Stimulated activated CD4-positive, alpha-beta T cell treated with anti-CD3 and anti-CD28 coated beads, Interleukin-2, amount 100 ng/mL, for 48 hours (primary cell): ENCODE measurements at regions not wholly inside any gene's neighbourhood (a gene's known extent, or its start where the extent isn't known, plus 50 kb on each side); places are given as distances from the start of the nearest gene placed in this dataset.

ENCODE experiments used
- DNase-seq, 2 donors: peaks; one replicate each; pipeline ENCODE4 v3.0.0-alpha.2; 2020

DNA sequence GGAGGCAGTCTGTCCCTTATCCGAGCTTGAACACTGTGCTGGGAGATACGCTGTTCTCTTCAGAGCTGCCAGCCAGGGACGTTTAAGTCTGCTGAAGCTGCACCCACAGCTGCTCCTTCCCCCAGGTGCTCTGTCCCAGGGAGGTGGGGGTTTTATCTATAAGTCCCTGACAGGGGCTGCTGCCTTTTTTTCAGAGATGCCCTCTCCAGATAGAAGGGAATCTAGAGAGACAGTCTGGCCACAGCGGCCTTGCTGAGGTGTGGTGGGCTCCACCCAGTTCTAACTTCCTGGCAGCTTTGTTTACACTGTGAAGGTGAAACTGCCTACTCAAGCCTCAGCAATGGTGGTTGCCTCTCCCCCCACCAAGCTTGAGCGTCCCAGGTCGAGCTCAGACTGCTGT is 319.9 kb upstream of the GRM7 start:
- DNase-seq, result no peak

DNA sequence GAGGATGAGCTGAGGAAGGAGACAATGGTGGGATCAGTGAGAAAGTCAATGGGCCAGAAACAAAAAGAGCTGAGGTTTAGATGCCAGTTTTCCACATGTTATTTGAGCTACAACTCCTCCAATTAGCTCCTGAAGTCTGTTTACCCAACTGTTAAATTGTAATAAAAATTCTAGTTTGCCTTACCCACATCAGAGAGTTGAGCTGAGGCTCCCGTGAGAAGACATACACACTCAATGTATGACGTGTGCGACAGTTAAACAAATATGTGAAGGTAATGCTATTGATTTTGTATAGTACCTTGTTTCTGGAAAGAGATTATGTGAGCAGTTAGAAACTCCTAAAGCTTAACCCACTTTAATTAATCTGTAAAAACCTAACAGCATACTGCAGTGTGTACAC is 318.1 kb upstream of the GRM7 start:
- no peak for DNase-seq

DNA sequence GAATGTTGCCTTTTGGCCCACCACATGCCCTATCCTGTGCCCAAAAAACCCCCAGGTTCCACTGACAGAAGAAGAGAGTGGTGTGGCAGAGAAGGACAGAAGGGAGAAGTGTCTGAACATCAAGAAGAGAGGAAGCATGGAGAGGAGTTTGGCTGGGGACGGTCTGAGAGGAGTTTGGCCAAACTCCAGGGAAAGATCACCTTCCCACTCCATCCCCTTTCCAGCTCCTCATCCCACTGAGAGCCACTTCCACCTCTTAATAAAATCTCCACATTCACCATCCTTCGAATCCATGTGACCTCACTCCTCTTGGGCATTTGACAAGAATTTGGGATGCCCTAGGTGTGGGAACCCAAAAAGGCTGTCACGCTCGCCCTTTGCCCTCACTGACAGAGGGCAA is 311.6 kb upstream of the GRM7 start:
- no peak for DNase-seq

DNA sequence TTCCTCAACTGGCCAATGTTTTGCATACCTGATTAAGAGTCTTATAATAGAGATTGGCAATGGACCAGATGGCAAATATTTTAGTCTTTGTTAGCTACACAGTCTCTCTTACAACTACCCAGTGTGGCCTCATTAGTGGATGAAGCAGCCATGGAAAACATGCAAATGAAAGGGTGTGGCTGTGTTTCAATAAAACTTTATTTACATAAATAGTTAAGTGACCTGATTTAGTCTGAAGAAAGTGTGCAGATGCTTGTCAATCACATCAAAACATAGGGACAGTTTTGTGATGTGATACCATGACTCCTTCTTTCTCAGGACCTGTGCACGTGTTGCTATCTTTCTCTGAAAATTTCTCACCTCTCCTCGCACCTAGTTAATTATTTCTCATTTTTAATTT is 309.8 kb upstream of the GRM7 start:
- no peak for DNase-seq

DNA sequence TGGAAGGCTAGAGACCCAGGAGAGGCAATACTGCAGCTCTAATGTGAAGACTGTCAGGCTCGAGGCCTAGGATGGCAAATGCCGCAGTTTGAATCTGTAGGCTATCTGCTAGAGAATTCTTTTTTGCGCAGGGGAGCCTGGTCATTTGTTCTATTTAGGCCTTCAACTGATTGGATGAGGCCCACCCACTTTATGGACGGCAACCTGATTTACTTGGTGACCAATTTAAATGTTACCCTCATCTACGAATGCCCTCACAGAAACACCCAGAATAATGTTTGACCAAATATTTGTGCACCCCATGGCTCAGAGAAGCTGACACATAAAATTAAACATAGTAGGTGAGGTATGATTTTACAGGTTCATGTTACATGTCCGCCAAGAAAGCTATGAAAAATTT is 300.7 kb upstream of the GRM7 start:
- no peak for DNase-seq

DNA sequence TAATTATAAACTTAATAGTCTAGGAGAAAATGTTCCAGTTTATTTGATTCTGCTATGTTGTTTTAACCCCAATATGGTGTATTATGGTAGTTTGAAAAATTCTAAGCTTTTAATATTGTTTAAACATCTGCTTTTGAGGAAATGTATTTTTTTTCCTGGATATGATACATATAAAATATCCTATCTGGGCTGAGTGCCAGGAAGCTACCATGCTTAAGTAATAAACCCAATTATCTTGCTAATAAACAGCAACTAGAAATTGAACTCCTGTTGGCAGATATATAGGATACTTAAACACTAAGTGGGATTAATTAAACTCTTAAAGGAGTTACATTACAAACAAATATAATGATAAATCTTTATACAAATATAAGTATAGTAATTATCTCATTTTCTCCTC is 293.7 kb upstream of the GRM7 start:
- no peak for DNase-seq

DNA sequence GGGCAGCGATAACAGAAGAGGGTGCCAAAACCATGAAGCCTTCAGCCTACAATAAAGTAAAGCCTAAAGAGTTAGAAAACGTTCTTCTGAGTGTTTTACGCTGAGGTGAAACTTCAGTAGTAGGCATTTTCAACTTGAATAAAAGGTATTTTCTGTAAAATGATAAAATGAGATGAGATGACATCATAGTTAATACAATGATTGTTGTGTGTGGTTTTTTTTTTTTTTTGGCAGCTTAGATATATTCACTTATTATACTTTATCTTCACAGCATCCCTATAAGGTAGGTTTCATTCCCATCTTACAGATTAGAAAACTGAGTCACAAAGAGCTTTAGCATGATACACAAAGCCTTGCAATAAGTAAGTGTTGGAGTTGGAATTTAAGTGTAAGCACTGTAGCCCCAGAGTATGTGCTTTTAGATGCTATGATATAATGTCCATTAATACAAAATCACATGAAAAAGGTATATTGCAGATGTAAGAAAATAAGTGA is 291.9 kb upstream of the GRM7 start:
- DNase-seq, result no peak

DNA sequence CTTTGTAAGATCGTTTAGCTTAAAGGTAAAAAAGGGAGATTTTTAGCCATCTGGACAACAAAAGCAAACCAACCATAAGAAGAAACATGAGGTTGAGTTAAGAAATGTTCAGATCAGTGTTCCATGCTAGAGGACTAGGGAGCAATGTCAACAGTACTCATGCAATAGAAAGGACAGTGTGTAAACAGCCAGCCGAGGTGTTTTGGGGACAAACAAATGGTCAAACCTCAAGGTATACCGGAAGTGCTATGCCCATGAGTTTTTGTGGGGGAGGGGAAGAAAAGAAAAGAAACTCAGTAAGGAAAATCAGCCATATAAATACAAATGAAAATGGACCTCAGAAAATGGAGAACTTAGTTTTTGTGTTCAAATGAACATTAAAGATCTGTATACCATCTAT is 289.5 kb upstream of the GRM7 start:
- no peak for DNase-seq

DNA sequence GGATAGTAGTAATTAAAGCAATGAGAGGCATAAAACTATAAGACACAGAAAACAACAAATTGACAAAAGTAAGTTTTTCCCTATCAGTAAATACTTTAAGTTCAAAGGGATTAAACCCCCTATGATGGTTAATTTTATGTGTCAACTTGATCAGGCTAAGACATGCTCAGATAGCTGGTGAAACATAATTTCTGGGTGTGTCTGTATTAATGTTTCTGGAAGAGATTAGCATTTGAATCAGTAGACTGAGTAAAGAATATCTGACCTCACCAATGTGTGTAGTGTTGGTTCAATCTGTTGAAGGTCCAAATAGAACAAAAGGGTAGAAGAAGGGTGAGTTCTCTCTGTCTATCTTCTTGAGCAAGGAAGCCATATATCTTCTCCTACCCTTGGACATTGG is 283.3 kb upstream of the GRM7 start:
- DNase-seq, result no peak

DNA sequence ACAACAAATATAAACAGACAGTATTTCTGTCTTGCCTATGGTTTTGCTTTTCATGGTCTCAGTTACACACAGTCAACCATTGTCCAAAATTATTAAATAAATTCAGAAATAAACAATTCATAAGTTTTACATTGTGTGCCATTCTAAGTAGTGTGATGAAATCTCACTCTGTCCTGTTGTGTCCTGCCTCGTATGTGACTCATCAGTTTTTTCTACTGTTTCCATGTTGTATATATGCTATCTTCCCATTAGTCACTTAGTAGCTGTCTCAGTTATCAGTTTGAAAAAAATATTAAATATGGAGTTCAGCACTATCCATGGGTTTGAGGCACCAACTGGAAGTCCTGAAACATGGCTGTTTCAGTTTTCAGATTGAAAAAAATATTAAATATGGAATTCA is 282.4 kb upstream of the GRM7 start:
- no peak for DNase-seq

DNA sequence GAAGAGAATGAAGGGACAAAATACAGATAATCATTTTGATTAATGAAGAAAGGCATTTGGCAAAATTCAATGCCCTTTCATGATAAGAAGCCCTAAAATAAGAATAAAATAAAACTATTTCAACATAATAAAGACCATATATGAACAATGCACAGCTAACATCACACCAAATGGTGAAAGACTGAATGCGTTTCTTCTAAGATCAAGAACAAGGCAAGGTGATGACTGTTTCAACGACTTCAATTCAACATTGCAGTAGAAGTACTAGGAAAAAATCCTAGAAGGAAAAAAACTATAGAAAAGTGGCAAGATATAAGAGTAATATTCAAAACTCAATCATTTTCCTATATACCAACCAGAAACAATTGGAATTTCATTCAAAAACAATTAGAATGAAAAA is 280.1 kb upstream of the GRM7 start:
- DNase-seq, result no peak

DNA sequence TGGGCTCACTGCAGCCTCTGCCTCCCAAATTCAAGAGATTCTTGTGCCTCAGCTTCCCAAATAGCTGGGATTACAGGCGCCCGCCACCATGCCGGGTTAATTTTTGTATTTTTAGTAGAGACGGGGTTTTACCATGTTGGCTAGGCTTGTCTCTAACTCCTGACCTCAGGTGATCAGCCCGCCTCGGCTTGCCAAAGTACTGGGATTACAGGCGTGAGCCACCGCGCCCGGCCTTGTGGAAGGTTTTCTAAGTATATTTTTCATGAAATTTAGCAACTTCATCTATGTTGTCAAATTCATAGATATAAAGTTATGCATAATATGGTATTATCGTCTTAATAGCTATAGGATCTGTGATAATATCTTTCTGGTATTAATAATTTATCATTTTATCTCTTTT is 275.6 kb upstream of the GRM7 start:
- DNase-seq, result no peak

DNA sequence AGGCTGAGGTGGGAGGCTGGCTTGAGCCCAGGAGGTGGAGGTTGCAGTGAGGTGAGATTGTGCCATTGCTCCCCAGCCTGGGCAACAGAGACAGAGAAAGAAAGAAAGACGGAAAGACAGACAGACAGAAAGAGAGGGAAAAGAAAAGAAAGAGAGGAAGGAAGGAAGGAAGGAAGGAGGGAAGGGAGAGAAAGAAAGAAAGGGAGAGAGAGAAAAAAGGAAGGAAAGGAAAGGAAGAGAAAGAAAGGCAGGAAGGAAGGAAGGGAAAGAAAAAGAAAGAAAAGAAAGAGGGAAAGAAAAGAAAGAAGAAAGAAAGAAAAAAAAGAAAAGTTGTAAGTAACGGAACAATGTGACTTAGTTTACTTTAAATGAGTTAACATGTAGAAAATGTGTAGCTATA is 260.7 kb upstream of the GRM7 start:
- no peak for DNase-seq

DNA sequence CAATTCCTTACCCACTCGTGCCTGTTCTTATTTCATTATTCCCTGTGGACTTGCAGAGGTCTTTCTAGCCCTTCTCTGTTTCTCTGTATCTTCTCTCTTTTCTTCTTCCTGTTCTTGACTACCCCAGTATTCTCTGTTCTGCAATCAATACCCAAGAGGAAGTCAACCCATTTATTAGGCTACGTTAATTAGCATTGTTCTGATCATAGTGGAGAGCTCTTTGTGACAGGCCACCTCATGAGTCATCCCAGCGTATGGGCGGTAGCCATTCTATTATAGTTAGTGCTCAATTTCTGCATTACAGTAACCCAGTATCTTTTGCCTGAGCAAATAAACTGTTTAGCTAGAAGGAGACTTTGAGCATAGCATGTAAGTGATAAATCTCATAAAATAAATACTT is 259.5 kb upstream of the GRM7 start:
- no peak for DNase-seq

DNA sequence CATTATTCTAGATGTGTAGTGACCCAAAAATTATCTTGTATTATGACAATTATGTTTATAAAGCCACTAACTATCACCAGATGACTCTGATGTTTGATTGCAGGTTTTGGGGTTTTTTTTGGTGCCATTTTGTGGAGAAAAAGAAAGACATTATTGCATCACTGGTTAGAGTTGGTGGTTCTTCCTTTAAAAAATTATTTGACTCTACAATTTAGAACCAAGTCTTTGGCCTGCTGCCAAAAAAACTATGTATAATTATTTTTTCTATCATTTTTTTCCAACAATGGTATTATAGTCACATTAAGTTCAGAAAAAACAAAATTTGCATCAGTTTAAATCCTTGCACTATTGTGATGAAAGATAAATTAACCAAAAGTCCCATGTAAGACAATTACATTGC is 258.6 kb upstream of the GRM7 start:
- no peak for DNase-seq

DNA sequence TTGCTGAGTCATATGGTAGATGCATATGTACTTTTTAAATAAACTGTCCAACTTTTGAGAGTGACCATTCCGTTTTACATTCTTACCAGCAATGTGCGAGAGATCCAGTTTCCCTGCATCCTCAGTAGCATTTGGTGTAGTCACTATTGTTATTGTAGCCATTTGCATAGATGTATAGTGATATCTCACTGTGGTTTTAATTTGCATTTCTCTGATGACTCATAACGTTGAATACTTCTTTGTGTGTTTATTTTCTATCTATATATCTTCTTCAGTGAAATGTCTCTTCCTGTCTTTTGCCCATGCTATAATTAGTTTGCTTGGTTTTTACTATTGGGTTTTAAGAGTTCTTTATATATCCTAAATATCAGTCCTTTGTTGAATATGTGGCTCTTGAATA is 255.7 kb upstream of the GRM7 start:
- no peak for DNase-seq

DNA sequence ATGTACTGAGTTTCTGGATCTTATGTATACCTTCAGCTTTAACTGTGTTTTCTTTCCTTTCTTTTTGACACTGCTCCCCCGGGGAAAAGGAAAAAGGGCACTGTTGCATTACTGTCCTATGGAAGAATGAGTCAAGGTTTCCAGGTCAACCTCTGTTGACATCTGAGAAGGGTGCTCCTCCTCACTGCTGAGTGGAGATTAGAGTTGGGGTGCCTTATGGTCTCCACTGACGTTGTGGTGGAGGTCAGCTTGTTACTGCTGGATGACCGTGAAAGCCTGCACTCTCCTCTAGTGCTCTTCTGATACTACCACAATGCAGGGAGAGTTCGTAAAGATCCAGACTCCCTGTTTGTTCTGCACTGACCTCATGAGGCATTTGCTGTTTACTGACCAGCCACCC is 252.1 kb upstream of the GRM7 start:
- no peak for DNase-seq

DNA sequence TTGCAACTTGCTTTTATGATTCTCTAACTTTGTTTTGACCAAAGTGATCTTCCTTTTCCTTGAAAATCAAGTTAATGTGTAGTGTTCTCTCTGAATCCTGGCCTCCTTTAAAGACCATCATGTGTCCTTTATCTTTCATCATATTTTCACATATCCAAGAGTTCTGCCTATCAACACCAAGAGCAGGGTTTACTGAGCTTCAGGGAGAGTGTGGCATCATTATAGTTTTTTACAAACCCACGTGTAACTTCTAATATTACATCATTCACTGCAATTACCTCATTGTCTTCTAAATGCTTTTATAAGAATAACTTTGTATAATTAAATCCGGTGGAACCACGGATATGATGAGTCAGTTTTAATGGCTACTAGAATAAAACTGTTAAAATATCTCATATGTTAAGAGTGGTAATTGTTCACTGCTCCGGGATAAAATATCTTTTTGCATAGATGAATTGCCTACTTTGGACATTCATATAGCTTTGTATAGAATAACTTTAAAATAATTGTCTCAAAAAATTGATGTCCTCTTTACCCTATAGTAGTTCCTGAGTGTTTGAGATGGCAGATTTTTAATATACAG is 248.8 kb upstream of the GRM7 start:
- no peak for DNase-seq

DNA sequence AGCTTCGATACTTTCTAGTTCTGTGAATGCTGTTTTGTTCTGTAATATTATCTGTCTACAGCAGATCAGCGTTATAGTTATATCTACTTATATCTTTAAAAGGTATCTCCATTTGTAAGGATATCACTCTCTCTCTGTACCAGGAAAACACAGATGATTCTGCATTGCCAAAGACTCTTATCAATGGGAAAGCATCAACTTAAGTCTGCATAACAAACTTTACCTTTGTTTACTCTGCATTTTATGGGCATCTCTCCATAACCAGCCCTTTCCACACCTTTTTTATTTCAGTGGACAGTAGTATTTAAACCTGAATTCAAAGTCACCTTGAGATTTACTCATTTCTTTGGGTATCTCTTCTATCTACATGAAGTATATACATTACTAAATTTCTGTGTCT is 238.7 kb upstream of the GRM7 start:
- DNase-seq, result no peak

DNA sequence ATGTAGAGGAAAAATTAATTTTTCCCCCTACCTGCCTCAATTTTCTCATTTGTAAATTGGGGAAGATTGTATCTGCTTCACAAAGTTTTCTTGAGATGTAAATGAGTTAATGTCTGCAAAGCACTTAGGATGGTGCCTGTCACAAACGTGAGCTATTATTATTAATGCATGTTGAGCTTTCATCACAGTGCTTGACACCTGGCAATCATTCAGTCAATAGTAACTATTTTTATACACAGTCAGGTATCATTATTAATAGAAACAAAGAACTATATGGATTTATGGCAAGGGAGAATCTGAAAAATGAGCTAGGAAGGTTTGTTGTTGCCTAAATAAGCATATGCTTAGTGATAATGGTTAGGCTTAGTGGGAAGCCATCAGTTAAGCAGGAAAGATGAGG is 238.2 kb upstream of the GRM7 start:
- no peak for DNase-seq

DNA sequence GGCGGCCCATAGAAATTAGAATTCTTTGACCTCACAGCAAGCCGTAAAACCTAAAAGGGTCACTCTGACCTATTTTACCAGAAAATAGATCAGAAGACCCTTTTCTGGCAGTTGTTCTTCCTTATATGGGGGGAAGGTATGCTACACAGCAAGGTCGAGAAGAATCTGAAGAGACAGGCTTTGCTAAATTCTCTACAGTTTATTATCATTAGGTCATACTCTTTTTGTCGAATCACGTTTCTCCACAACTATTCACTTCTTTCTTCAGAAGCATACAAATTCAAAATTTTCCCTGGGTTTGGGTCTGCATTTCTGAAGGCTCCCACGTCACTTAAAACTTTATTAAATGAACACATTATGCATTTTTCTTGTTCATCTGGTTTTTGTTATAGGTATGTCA is 229.5 kb upstream of the GRM7 start:
- no peak for DNase-seq

DNA sequence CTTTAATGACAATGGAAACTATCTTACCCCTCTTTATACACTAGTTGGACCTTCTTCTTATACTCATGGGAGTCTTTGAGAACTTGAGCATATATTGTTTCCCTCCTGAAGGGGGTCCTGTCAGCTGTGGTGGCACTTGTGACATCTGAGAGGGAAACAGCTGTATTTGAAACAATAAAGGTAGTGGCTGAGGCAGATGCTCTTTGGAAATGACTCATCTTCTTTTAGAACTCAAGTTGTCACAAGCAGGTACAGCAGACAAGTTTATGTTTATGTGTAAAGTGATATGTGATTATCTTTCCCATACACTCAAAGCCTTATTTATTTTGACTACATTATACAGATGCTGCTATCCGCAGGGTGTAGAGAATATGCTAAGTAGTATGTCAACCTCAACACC is 220.0 kb upstream of the GRM7 start:
- DNase-seq, result no peak

DNA sequence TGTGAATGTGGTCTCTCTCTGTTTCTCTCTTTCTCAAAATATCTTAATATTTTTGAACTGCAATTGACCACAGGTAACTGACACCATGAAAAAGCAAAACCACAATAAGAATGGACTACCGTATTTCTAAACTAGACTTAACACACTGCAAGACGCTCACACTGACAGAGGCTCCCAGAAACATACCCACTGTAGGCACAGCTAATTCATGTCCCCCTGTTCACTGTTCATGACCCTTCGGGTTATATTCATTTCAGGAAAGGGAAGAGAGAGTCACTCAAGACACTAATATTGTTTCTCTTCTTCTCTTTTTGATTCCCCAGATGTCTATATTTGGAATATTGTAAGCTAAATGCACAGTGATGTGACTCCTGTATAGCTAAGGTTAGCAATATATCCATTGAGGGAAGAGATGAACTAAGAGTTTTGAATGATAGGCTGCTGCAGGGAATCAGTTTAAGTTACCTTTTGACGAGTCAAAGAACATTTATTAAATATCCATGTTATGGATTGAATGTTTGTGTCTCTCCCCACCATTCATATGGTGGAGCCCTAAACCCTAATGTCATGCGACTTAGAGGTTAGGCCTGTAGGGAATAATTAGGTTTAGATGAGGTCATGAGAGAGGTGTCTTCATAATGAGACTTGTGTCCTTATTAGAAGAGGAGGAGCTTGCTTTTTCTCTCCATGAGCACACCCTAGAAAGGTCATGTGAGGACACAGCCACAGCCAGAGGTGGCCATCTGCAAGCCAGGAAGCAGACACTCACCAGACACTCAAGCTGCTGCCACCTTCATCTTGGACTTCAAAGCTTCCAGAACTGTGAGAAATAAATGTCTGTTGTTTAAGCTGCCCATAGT is 216.6 kb upstream of the GRM7 start:
- no peak for DNase-seq

DNA sequence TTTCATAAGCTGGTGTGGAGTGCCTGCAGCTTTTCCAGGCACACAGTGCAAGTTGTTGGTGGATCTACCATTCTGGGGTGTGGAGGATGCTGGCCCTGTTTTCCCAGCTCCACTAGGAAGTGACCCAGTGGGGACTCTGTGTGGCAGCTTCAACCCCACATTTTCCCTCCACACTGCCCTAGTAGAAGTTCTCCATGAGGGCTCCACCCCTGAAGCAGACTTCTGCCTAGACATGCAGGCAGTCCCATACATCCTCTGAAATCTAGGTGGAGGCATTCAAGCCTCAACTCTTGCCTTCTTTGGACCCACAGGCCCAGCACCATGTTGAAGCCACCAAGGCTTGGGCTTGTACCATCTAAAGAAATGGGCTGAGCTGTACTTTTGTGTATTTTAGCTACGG is 206.2 kb upstream of the GRM7 start:
- DNase-seq, result no peak

DNA sequence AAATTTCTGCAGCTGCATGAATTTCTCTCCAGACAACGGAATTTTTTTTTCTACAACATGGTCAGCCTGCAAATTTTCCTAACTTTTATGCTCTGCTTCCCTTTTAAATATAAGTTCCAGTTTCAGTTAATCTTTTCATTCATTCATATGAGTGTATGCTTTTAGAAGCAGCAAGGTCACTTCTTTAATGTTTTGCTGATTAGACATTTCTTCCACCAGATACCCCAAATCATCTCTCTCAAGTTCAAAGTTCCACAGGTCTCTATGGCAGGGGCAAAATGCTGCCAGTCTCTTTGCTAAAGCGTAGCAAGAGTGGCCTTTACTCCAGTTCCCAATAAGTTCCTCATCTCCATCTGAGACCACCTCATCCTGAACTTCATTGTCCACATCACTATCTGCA is 205.6 kb upstream of the GRM7 start:
- DNase-seq, result no peak
